Fibroblast of villous mesenchyme (primary cell): ENCODE measurements at regions not wholly inside any gene's neighbourhood (a gene's known extent, or its start where the extent isn't known, plus 50 kb on each side); places are given as distances from the start of the nearest gene placed in this dataset.
"Not testable (repeated sequence)": the region's sequence is repeated elsewhere in the genome, so short reads cannot be mapped to it uniquely, and the experiment has no call there.

ENCODE experiments used
- DNase-seq: peaks from one replicate; pipeline ENCODE4 v3.0.0-alpha.2; 2010; ENCODE audit warnings: low read depth
- H3K4me3 ChIP-seq: 2 replicates; pipeline ENCODE4 v1.5.1; 2011; ENCODE audit warnings: low read depth, mild to moderate bottlenecking, low read length
- CTCF ChIP-seq: IDR thresholded peaks from 2 replicates; pipeline ENCODE4 v1.5.1; 2012; ENCODE audit warnings: low read depth, mild to moderate bottlenecking, low read length; ENCODE audit not compliant: insufficient read depth

DNA sequence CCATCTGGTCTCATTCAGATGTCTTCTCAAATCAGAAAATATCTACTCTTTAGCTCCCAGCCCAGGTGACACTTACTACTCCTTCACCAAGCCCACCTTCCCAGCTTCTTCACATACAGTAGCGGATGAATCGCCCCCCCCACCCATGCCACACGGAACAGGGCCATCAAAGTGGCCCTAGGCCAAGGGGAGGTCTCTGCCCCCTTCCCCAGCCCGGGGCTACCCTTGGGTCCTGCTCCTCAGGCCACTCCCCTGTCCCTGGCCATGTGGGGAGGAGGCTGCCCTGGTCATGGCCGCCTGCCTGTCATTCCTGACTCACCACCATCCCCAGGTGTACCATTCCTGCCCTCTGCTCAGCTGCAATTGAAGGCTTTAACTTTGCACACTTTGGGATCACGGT, 142.8 kb downstream of the NECTIN1 start:
- no peak overlapping the region for H3K4me3 ChIP-seq
- no peak for DNase-seq
- TF ChIP-seq CTCF = no peak

- TF ChIP-seq CTCF = no peak
- DNase-seq = no peak
- peak overlapping the region; percentile 63 for H3K4me3 ChIP-seq
Measured at GRCh38 chr11:119585043-119585781, 143.8 kb downstream of the NECTIN1 start.

DNA sequence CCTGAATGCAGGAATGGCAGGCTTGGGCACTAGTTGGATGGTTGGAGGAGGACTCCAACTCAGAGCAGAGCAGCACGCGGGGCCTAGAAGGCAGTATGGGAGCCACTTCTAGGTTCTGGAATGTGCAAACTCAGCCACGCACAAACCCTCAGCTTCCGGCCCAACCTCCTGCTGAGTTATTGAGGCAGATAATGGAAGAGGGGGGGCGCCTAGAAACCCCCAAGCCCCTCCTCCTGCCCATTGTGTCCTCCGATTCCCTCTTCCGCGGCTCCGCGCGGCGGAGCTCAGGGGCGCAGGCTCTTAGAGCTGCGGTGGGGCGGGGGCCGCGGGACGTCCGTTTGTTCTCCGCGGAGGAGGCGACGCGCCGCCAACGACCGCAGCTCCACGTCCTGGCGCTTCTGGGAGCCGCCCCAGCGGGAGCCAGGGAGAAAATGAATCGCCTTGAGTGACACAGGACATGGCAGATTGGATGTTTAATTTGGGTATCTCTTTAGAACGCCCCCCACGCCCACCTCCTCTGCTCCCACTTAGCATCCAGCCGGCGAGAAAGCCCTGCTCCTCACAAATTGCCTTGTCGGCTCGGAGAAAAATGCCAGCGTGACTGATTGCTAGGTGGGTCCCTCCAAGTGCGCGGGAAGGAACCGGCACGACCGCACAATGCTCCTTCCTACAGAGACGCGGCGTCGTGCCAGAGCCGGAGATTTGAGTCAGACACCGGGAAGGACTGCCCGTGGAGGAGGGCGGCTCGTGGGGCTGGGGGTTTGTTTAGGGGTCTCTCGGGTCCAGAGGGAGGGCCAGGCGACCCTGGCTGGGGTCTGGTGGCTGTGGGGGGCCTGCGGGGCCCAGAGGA, 144.6 kb downstream of the NECTIN1 start:
- H3K4me3 ChIP-seq = peak overlapping the region; percentile 63
- peak; percentile 59 for DNase-seq
- no peak for TF ChIP-seq CTCF

GRCh38 chr11:119583585-119583984, 145.4 kb downstream of the NECTIN1 start:
- TF ChIP-seq CTCF = no peak
- no peak overlapping the region for H3K4me3 ChIP-seq
- no peak for DNase-seq

DNA sequence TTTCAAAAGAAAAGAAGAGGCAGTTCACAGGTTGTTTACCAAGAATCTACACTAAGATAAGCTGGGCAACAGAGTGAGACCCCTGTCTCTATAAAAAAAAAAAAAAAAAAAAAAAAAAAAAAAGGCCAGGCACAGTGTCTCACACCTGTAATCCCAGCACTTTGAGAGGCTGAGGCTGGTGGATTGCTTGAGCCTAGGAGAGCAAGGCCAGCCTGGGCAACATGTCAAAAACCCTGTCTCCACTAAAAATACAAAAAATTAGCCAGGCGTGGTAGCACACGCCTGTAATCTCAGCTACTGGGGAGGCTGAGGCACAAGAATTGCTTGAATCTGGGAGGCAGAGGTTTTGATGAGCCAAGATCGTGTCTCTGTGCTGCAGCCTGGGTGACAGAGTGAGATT, 147.6 kb downstream of the NECTIN1 start:
- not testable (repeated sequence) for DNase-seq, H3K4me3 ChIP-seq

- no peak for TF ChIP-seq CTCF
- no peak for DNase-seq
- H3K4me3 ChIP-seq = no peak overlapping the region
Measured at GRCh38 chr11:119580751-119581150, 148.2 kb downstream of the NECTIN1 start.

DNA sequence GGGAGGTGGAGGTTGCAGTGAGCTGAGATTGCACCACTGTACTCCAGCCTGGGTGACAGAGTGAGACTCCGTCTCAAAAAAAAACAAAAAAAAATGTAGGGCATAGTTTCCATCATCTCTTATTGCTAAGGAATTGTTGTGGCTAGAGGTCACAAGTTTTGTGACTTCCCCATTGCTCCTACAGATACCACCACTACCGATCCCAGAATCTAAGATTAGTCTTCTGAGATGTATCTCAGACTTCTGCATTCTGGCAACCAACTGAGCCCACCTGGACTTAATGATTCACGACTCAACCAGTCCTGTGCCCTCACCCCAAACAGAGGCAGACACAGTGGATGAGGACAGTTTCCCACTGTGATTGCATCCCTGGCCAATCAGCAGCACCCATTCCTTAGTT, 148.9 kb downstream of the NECTIN1 start:
- DNase-seq = no peak
- no peak overlapping the region for H3K4me3 ChIP-seq
- no peak for TF ChIP-seq CTCF
